ENCODE measurements at regions not wholly inside any gene's neighbourhood (a gene's known extent, or its start where the extent isn't known, plus 50 kb on each side); places are given as distances from the start of the nearest gene placed in this dataset.

DNA sequence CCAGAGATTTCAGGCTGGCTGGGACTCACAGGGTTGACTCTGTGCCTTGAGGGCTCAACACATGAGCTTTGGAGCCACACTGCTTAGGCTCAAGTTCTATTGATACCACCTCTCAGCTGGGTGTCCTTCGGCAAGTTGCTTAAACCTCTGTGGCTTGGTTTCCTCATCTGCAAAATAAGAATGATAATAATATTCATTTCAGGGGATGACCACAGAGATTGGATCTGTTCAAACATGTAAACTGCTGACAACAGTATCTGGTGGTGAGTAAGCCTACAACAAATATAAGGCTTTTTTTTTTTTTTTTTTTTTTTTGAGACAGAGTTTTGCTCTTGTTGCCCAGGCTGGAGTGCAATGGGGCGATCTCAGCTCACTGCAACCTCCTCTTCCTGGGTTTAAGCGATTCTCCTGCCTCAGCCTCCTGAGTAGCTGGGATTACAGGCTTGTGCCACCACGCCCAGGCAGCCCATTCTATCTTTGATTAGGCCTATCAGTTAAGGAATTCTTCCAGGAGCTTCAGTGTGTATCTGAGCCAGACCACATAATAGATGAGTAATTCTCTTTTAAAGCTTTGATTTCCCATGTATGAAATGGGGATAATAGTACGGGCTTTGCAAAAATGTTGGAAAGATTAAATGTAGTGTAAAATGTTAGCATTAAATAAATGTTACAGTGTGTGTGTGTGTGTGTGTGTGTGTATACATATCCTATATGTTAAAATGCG is 437.6 kb downstream of the PRDM2 start:
- H3K27me3 ChIP-seq (ENCODE audit: insufficient read depth, poor library complexity, severe bottlenecking): no peaks in the 10 kb centered on the region
- no peak overlapping the region for H3K27ac ChIP-seq (replicated peaks)
- TF ChIP-seq SPI1 (IDR thresholded peaks at IDR 0.05; ENCODE audit: borderline replicate concordance, low read depth) (no peak), POLR2AphosphoS5 (IDR thresholded peaks at IDR 0.05; ENCODE audit: low read depth) (no peak)
- DNase-seq (ENCODE audit: low read depth in 1 of 2, low spot score in 1 of 2): no peak
- no peak overlapping the region for H3K4me3 ChIP-seq (replicated peaks; ENCODE audit: insufficient read depth, low read length)

DNA sequence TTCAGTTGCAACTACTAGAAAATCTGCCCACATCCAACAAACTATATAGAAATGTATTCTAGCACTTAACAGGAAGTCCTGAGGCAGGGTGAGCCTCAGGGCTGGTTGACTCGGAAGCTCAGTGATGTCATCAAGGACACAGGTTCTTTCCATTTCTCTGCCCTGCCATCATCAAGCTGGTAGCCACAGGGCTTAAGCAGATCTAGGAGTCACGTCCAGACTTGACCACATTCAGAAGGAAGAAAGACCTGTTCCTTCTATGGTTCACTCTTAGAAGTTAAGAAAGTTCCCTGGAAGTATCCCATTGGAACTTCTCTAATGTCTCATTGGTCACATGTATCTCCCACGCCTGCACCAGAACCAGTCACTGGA is 438.1 kb downstream of the PRDM2 start:
- DNase-seq (ENCODE audit: low read depth in 1 of 2, low spot score in 1 of 2): no peak
- TF ChIP-seq POLR2AphosphoS5 (IDR thresholded peaks at IDR 0.05; ENCODE audit: low read depth) (no peak), GABPA (IDR thresholded peaks at IDR 0.05; ENCODE audit: low read depth) (no peak), SPI1 (IDR thresholded peaks at IDR 0.05; ENCODE audit: borderline replicate concordance, low read depth) (no peak)
- TF ChIP-seq, protein P1, sequence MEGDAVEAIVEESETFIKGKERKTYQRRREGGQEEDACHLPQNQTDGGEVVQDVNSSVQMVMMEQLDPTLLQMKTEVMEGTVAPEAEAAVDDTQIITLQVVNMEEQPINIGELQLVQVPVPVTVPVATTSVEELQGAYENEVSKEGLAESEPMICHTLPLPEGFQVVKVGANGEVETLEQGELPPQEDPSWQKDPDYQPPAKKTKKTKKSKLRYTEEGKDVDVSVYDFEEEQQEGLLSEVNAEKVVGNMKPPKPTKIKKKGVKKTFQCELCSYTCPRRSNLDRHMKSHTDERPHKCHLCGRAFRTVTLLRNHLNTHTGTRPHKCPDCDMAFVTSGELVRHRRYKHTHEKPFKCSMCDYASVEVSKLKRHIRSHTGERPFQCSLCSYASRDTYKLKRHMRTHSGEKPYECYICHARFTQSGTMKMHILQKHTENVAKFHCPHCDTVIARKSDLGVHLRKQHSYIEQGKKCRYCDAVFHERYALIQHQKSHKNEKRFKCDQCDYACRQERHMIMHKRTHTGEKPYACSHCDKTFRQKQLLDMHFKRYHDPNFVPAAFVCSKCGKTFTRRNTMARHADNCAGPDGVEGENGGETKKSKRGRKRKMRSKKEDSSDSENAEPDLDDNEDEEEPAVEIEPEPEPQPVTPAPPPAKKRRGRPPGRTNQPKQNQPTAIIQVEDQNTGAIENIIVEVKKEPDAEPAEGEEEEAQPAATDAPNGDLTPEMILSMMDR (IDR thresholded peaks at IDR 0.05; ENCODE audit: insufficient read depth, low read length): no peak
- TF ChIP-seq, protein P2, sequence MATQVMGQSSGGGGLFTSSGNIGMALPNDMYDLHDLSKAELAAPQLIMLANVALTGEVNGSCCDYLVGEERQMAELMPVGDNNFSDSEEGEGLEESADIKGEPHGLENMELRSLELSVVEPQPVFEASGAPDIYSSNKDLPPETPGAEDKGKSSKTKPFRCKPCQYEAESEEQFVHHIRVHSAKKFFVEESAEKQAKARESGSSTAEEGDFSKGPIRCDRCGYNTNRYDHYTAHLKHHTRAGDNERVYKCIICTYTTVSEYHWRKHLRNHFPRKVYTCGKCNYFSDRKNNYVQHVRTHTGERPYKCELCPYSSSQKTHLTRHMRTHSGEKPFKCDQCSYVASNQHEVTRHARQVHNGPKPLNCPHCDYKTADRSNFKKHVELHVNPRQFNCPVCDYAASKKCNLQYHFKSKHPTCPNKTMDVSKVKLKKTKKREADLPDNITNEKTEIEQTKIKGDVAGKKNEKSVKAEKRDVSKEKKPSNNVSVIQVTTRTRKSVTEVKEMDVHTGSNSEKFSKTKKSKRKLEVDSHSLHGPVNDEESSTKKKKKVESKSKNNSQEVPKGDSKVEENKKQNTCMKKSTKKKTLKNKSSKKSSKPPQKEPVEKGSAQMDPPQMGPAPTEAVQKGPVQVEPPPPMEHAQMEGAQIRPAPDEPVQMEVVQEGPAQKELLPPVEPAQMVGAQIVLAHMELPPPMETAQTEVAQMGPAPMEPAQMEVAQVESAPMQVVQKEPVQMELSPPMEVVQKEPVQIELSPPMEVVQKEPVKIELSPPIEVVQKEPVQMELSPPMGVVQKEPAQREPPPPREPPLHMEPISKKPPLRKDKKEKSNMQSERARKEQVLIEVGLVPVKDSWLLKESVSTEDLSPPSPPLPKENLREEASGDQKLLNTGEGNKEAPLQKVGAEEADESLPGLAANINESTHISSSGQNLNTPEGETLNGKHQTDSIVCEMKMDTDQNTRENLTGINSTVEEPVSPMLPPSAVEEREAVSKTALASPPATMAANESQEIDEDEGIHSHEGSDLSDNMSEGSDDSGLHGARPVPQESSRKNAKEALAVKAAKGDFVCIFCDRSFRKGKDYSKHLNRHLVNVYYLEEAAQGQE (IDR thresholded peaks at IDR 0.05; ENCODE audit: insufficient replicate concordance, low read depth): no peak
- Histone ChIP-seq H3K4me3 (replicated peaks; ENCODE audit: insufficient read depth, low read length) (no peak overlapping the region), H3K27me3 (ENCODE audit: insufficient read depth, poor library complexity, severe bottlenecking) (no peaks in the 10 kb centered on the region), H3K27ac (replicated peaks) (no peak overlapping the region)

DNA sequence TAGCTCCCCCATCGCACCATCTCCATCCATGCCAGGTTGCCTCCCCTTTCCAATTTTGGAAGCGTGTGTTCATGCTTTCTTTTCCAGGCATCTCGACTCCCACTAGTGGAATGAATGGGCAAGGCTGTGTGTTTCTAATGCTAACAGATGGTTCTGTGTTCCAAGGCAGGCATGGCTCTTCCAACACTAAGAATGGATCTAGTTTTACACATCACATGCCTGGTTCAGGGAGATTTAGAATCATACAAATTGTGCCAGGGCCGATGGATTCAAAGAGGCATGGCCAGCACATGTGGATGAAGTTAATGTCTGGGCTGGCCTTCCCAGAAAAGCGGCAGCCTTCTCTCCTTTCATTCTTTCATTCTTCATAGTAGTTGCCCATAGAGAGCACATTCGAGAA is 438.7 kb downstream of the PRDM2 start:
- no peak for DNase-seq (ENCODE audit: low read depth in 1 of 2, low spot score in 1 of 2)
- TF ChIP-seq SPI1 (IDR thresholded peaks at IDR 0.05; ENCODE audit: borderline replicate concordance, low read depth): no peak
- TF ChIP-seq, protein P2 (IDR thresholded peaks at IDR 0.05; ENCODE audit: insufficient replicate concordance, low read depth): no peak
- TF ChIP-seq, protein P1 (IDR thresholded peaks at IDR 0.05; ENCODE audit: insufficient read depth, low read length): no peak
- TF ChIP-seq GABPA (IDR thresholded peaks at IDR 0.05; ENCODE audit: low read depth): no peak
- no peak for TF ChIP-seq POLR2AphosphoS5 (IDR thresholded peaks at IDR 0.05; ENCODE audit: low read depth)
- no peaks in the 10 kb centered on the region for H3K27me3 ChIP-seq (ENCODE audit: insufficient read depth, poor library complexity, severe bottlenecking)
- H3K27ac ChIP-seq (replicated peaks): no peak overlapping the region
- H3K4me3 ChIP-seq (replicated peaks; ENCODE audit: insufficient read depth, low read length): no peak overlapping the region

DNA sequence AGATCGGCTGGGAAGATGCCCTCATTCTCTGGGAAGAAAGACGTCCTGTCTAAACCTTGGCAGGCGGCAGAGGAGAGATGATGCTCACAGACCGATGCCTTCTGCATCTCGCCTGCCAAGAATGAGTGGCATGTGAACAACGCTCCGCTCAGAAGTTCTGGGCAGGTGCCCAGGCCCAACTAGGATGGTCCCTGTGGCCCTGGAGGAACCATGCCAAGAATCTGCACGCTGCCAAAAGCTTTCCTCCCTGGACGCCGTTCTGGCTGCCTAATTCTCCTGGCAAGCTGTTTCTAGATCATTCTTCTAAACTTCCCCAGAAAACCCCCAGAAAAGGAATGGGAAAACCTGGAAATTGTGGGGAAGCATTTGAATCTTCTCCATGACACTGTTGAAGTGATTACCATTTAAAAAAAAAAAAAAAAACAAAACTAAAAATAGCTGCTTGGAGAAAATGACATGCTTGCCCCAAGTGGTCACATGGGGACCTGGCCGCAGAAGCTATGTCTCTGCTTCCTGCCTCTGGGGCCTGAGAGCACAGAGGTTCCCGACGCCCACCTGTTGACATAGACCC is 440.9 kb downstream of the PRDM2 start:
- TF ChIP-seq, protein P2 (IDR thresholded peaks at IDR 0.05; ENCODE audit: insufficient replicate concordance, low read depth): no peak
- TF ChIP-seq POLR2AphosphoS5 (IDR thresholded peaks at IDR 0.05; ENCODE audit: low read depth) (no peak), SPI1 (IDR thresholded peaks at IDR 0.05; ENCODE audit: borderline replicate concordance, low read depth) (no peak), GABPA (IDR thresholded peaks at IDR 0.05; ENCODE audit: low read depth) (no peak)
- TF ChIP-seq, protein P1 (IDR thresholded peaks at IDR 0.05; ENCODE audit: insufficient read depth, low read length): no peak
- Histone ChIP-seq H3K27ac (replicated peaks) (no peak overlapping the region), H3K27me3 (ENCODE audit: insufficient read depth, poor library complexity, severe bottlenecking) (no peaks in the 10 kb centered on the region), H3K4me3 (replicated peaks; ENCODE audit: insufficient read depth, low read length) (no peak overlapping the region)
- no peak for DNase-seq (ENCODE audit: low read depth in 1 of 2, low spot score in 1 of 2)
